COLO829 (cell line): ENCODE measurements at regions not wholly inside any gene's neighbourhood (a gene's known extent, or its start where the extent isn't known, plus 50 kb on each side); places are given as distances from the start of the nearest gene placed in this dataset.
A peak's percentile ranks its signal among the peaks of the same experiment; 100 is the strongest.
"Not testable (repeated sequence)": the region's sequence is repeated elsewhere in the genome, so short reads cannot be mapped to it uniquely, and the experiment has no call there.

Experiments
- DNase-seq: peaks from one replicate; pipeline ENCODE4 v3.0.0; 2012; ENCODE audit warnings: low spot score

DNA sequence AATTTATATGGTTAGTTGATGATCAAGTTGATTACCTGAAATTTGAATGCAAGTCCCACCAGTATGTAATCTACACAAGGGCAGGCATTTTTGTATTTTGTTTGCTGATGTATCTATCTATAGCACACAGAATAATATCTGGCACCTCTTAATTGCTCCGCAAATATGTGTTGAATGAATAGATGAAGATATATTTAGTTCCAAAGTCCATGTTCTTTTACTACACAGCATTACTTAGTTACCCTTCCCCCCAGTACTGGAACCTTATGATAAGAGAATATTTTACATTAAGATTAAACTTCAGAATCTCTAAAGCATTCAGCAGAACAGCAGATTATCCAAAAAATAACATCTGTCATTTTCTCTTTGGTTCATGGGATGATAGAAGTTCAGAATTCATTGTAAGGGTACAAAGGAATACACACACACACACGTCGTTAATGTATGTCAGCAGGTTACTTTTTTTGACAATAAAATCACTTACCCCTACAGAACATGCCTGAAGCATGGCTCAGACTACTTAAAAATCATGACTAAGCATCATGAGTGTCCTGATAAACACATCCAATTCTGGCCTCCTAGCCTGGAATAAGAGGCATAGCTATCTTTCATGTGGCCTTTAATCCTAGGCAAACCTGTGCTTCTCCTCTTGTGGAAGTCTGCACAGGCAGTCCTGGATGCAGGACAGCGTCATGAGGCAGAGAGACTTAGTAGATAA is 148.9 kb upstream of the TBC1D5 start:
- DNase-seq = peak; percentile 21

DNA sequence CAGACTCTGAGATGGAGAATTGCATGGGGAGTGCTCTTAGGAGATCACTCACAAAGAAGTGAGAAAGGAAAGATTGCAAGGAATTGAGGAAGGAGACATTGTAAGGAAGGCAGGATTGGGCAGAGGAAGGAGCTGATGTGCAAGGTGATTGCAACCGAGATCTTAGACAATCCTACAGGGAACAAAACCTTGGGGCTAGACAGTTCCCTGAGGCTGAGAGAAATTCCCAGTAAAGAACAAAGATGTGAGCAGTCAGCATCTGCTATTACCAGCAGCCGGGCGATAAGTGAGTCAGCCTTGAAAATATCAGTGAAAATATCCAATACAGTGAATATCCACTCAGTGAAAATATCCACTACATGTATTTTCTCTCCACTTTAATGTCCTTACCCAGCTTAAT is 143.6 kb upstream of the TBC1D5 start:
- DNase-seq = no peak

DNA sequence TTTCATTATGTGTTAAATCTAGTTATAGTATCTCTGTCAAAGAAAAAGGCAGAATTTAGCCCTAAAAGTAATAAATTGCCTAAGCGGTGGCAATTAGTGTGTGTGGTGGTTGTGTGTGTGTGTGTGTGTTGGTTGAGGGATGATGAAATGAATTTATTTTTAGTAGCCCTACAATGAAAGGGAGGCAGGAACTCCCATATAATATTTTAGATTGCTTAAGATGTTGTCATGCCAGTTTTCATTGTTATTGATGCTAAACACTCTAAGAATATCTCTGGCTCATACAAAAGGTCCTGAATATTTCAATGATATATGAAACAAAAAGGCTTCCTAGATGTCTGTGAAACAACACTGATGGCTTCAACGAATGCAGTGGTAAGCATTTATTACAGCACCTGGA is 140.6 kb upstream of the TBC1D5 start:
- DNase-seq = no peak

DNA sequence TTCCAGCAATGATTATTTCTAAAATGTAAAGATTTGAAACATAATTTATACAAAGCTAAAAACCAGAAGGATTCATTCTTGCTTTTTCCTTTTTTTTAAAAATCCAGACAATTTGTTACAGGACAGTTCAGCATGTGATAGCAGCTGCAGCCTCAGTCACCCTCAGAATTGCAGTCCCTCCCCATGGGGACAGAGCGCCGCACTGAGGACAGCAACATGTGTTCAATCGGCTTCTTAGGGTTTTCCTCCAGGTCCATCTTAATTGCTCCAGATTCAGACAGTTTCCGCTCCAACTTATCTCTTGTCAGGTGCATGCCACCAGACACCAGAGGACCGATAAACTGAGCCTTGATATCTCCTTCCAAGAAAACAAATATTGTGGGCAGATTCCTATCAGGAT is 134.9 kb upstream of the TBC1D5 start:
- no peak for DNase-seq

DNA sequence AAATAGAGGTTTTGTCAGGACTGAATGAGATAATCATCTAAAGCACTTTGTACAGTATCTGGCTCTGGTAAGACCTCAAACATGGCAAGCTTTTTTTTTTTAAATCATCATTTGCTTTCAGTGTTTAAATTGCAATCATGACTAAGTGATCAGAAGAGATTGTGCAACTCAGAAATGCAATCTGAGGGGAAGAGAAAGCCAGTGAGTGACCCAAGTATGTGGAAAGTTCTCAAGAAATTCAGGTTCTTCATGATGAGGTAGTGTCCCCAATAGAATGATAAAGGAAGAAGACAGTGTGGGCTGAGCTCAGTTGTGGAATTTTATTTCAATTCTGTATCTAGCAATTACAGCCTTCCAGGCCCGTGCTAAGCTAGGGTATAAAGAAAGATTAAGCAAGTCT is 132.2 kb upstream of the TBC1D5 start:
- no peak for DNase-seq

DNA sequence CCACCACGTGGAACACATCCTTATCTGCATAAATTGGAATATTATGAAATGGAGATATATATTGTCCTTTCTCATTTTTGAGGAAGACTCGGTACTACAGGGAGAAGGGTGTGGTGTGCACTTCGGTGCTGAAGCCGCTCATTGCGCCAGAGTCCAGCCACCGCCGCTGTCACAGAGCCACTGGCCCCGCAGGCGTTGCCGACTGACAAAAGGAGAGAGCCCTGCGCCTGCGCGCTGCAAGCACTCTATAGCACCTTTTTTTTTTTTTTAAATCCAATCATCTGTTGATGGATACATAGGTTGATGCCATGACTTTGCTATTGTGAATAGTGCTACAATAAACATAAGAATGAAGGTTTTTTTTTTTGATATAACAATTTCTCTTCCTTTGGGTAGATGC is 130.0 kb upstream of the TBC1D5 start:
- DNase-seq = no peak

DNA sequence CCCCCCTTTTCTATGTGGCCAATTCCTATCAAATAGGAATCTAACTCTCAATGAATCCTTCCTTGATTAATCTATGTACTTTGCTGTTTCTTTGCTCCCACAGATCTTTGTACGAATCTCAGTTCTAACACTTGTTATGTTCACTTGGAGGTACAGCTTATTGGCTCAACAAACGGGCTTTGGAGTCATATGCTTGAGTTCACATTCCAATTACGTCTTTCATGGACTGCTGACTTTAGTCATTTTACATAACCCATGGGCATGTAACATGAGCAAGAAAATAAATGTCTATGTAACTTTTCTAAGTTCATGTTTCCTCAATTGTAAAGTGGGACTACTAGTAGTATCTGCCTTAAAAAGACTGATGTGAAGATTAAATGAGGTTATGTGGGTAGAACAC is 123.2 kb upstream of the TBC1D5 start:
- DNase-seq = no peak

DNA sequence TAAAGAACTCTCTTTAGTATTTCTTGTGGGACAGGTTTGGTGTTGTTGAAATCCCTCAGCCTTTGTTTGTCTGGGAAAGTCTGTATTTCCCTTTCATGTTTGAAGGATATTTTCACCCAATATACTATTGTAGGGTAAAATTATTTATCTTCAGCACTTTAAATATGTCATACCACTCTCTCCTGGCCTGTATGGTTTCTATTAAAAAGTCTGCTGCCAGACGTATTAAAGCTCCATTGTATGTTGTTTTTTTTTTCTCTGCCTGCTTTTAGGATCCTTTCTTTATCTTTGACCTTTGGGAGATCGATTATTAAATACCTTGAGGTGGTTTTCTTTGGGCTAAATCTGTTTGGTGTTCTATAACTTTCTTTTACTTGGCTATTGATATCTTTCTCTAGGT is 119.0 kb upstream of the TBC1D5 start:
- no peak for DNase-seq

DNA sequence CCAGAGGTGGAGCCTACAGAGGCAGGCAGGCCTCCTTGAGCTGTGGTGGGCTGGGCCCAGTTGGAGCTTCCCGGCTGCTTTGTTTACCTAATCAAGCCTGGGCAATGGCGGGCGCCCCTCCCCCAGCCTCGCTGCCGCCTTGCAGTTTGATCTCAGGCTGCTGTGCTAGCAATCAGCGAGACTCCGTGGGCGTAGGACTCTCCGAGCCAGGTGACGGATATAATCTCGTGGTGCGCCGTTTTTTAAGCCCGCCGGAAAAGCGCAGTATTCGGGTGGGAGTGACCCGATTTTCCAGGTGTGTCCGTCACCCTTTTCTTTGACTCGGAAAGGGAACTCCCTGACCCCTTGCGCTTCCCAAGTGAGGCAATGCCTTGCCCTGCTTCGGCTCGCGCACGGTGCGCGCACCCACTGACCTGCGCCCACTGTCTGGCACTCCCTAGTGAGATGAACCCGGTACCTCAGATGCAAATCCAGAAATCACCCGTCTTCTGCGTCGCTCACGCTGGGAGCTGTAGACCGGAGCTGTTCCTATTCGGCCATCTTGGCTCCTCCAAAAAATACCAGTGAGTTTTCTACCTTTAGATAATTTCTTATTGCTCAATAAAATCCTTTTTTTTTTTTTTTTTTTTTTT is 118.5 kb upstream of the TBC1D5 start:
- DNase-seq = not testable (repeated sequence)

DNA sequence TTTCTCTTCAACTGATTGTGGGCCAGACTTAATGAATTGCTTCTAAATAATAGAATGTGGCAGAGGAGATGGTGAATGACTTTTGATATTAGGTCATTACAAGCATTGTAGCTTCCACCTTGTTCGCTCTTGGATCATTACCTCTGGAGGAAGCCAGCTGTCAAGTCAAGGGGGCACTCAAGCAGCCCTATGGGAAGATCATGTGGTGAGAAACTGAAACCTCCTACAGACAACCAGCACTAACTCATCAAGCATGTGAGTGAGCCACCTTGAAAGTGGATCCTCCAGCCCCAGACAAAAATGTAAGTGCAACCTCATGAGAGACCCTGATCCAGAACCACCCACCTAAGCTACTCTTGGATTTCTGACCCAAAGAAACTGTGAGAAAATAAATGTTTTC is 109.8 kb upstream of the TBC1D5 start:
- no peak for DNase-seq

DNA sequence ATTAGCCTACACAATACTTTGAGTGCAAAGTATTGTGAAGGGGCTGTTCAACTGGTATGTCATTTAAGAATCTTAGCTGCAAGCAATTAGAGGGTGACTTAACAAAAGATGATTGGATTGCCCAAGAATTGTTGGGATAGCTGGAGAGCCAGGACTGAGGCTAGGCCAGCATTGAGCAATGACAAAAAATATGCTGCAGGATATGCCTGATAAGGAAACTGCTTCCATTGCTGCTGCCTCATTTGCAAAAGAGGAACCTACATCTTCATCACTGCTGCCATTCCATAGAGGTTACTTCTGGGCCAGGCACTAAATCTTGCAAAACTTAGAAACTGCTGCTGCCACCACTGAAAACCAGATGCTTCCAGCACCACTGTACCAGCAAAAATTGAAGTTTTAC is 108.0 kb upstream of the TBC1D5 start:
- no peak for DNase-seq

DNA sequence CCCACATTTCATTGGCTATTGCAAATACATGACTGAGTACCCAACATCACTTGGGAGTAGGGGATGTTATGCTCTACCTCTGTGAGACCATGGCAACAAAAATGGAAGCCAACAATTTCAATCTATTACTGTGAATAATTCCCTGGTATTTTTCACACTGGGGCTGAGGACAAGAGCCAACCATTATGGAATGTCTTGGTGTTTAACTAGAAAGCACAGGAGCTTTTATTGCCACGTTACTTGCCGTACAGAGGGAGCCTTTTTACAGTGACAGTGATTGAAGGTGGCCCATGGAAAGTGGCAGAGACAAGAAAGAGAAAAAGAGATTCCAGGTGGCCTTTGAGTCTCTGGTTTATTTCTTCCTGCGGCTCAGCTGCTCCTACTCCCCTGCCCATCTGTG is 105.7 kb upstream of the TBC1D5 start:
- no peak for DNase-seq

DNA sequence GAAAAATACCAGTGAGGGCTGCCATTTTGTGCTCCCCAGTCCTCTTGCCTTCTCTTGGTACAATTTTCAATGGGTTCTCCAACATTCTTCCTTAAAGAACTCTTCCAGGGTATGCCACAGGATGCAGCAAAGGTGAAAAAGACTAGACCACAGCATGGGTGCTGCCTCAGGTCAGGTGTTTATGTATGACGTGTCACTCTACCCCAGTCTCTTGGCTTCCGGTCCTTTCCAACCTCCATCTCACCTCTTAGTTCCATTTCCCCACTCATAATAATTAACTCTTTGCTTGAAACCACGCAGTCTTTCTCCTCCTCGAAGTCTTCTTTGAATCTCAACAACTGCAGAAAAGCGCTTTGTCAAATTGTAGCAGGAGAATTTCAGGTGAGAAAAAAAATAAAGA is 104.7 kb upstream of the TBC1D5 start:
- DNase-seq = no peak

DNA sequence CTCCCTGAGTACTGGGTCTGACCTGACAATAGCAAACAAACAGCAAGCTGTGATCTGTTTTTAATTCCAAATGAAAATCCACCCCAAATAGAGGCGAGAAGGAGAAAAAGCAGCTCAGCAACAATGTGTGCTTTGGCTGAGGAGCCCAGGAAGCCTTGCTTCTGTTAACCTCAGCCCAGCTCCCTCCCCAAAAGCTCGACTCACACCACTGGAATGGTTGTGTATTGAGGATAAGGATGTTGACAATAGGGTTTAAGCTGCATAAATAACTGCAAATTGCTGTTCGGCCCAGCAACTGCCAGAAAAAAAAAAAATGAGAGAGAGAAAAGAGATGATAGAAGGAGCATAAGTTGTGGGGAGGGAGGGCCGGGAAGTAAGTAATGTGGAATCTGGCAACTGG is 104.0 kb upstream of the TBC1D5 start:
- no peak for DNase-seq

DNA sequence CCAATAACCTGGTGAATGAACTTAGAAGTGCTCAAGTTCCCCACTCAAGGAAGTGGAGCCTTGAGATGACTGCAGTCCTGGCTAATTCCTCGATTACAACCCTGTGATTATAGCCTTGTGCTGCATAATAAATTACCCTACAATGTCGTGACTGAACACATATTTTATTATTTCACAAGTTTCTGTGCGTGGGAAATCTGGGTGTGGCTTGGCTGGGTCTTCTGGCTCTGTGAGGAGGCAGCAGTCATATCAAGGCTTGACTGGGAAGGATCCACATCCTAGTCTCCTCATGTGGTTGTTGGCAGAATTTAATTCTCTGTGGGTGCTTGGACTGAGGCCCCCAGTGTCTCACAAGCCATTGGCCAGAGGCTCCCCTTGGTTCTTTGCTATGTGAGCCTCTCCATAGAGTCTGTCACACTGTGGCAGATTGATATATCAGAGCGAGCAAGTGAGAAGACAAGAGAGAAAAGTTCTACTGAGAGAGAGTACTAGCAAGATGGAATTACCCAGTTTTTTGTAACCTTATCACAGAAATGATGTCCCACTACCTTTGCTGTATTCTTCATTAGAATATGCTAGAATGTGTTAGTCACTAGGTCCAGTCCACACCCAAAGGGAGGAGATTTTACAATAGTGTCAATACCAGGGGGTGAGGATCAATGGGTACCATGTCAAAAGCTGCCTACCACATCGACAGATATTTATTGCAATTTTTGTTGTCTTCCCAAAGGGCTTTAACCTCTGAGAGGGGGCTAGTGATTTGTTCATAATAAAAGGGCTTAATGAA is 102.8 kb upstream of the TBC1D5 start:
- DNase-seq = no peak

DNA sequence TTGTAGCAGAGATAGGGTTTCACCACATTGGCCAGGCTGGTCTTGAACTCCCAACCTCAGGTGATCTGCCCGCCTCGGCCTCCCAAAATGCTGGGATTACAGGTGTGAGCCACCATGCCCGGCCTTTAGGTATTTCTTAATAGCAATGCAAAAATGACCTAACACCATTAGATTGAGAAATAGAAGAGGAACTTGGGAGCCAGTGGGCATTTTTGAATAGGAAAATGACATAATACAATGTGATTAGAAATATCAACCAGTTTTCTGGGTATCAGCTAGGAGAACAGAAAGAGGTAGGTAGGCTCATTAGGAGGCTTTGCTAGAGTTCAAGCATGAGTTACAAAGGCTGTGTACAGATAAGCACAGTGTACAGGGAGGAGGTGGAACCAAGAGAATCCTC is 101.8 kb upstream of the TBC1D5 start:
- DNase-seq = no peak

DNA sequence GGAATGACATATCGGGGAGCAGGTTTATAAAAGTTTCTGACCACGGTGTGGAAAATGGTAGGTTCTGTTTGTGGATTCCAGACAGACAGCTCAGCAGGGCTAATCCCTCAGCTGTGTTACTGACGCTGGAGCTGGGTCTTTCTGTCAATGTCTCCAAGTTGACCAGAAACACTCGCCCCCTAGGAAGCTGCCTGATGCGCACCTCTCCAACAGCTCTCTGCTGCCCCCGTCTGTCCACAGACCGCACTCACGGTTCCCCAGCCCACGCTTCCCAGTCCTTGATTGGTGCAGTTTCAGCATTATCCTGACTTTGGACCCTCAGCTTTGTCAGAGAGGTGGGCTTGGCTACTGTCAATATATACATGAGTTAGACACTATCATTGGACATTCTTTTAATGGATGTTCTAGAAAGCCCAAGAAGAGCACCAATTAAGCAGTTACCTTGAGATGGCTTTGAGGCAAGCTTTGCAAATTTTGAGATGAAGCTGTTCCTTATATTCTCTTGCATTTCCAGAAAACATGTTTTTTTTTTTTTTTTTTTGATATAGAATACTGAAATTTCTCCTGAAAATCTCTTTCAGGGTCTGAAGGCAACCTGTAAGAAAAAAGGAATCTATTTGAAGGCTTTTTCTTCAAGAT is 98.9 kb upstream of the TBC1D5 start:
- DNase-seq = peak; percentile 45

DNA sequence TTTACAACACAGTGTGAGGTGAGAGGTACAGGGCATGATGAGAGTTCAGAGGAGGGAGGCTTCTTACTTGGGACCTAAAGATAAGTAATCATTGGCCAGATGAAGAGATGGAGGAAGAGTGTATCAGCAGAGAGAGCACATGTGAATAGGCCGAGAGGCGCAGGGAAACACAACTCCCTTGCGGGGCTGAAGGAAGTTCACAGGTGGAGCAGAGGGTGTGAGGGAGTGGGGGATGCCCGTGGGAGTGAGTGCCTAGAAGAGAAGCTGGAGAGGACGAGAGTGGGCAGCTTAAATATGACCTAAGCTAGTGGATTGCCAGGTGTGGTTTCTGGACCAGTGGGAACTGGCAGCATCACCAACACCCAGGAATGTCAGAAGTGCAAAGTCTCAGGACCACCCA is 98.2 kb upstream of the TBC1D5 start:
- no peak for DNase-seq

DNA sequence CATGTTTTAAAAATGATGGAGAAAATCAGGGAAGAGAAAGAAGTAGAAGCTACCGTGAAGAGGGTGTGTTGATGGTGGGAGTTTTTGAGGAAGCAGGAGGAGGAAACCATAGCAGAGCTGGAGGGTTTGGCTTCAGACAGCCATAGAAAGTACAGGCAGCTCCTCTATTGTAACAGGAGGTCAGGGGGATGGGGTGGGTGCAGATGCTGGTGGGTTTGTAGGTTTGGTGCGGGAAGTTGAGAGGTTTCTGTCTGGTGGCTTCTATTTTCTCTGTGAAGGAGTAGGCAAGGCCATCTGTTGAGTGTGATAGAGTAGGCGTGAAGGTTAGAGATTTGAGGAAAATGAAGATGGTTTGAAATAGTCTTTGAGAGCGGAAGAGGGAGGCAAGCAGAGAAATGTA is 97.7 kb upstream of the TBC1D5 start:
- DNase-seq = no peak

DNA sequence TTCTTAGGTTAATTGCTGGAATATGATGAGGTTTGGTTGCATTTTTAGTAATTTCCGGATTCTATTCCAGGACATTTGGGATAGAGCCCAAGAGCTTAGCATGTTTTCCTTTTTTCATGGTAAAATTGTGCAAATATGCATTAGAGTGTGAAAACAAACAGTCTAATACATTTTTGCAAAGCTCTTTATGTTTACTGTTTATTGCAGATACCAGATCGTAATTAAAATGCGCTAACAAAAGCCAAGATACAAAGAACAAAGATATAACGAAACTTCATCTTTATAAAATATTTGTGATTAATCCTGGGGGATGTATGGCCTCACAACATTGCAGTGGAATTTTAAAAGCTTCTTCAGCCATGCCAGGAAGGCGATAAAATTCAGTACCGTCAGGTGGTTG is 94.5 kb upstream of the TBC1D5 start:
- DNase-seq = no peak

DNA sequence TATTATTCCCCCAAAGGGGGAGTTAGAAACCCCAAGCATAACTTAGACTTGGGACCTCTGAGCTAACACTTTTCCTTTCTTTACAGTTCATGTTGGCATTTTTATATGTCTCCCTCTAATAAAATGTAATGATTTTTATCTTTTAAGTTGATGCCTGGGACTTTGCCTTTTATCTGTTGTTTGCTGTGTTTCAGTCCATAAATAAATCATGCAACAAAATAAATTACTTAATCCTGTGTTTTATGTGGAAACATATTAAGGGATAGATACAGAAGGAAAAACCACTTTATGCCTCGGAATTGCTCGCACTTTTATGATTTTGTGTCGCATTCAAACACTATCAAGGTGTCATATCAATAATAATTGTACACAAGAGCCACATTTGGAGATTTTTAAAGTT is 93.7 kb upstream of the TBC1D5 start:
- DNase-seq = no peak

DNA sequence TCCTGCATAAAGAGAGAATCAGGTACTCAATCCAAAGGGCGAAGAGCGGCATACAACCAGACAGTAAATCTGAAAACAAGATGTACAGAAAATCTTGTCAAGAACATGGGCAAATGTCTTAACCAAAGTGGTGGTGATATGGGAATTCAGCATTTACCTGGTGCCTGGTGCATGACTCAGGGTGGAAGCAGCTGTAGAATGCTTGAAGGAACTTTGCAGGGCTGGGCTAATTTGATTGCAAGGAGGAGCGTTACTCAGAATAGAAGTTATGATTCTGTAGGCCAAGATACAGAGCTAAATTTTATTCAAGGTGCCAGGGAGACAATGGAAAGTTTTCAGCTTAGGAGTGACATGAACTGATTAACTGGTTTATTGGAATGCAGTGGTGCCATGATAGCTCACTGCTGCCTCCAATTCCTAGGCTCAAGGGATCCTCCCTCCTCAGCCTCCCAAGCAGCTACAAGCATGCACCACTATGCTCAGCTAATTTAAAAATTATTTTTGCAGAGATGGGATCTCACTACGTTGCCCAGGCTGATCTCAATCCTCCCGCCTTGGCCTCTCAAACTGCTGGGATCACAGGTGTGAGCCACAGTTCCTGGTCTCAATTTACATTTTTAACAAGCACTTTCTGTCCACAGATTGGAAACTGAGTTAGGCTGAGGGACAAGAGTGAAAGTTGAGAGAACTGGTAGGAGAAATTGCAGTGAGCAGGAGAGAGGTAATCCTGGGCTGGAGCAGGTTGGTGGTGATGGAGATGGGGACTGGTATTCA is 91.5 kb upstream of the TBC1D5 start:
- no peak for DNase-seq
